GM03348 (cell line): ENCODE measurements at regions not wholly inside any gene's neighbourhood (a gene's known extent, or its start where the extent isn't known, plus 50 kb on each side); places are given as distances from the start of the nearest gene placed in this dataset.
"Not testable (repeated sequence)": the region's sequence is repeated elsewhere in the genome, so short reads cannot be mapped to it uniquely, and the experiment has no call there.

Source experiments
- DNase-seq: peaks from one replicate; pipeline ENCODE4 v3.0.0; 2012; ENCODE audit warnings: low spot score

DNA sequence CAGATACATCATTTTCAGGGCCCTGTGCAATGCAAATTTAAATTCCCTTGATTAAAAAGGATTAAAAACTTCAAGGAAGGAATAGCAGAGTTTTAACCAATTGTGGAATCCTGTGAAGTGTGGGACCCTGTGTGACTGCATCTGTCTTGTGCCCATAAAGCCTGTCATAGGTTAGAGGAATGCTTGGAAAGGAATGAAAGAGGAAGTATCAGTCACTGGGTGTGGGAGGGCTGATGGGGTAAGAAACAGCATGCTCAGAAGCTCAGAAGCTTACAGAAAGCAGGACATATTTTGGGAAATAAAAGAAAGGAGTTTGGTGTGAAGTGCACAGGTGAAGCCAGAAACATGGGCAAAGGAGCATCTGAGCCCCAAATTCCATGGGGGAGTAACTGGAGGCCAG is 150.8 kb upstream of the ETV3 start:
- no peak for DNase-seq

DNA sequence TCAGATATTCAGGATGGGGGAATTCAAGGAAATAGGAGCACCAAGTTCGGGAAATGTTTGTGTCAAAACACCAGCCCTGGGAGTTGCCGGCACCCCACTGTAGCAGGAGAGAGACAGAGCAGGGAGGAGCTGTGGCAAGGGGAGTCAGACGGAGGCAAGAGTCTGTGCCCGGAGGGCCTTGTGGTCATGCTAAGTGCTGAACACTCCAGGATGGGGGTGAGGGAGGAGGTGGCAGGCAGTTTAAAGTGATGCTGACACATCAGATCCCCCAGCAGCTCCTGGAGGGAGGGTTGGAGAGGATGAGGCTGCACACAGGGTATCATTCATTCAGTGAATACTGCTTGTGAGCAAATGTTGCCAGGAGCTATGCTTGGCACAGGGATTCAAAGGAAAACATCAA is 150.3 kb upstream of the ETV3 start:
- DNase-seq: no peak

- DNase-seq: no peak
These were observed 149.8 kb upstream of the ETV3 start for GRCh38 chr1:157288006-157288405.

DNA sequence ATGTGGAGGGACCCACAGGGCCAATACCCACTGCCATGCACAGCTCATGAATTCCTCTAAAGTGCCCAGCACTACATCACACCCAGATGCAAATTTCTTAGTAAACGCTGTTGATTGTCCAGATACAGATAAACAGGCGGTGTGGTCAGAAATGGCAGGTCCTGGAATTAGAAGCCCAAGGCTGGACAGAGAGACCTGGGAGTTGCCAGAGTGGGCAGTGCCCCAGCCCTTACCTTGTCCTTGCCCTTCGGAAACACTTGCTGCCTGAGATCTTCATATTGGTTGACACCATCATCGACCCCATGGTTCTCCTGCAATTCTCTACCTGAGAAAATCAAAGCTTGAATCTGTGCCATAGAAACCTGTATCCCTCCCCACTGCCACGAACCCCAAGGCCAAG is 149.3 kb upstream of the ETV3 start:
- DNase-seq: no peak

- DNase-seq: no peak
These were observed 148.6 kb upstream of the ETV3 start for GRCh38 chr1:157286646-157287420.

DNA sequence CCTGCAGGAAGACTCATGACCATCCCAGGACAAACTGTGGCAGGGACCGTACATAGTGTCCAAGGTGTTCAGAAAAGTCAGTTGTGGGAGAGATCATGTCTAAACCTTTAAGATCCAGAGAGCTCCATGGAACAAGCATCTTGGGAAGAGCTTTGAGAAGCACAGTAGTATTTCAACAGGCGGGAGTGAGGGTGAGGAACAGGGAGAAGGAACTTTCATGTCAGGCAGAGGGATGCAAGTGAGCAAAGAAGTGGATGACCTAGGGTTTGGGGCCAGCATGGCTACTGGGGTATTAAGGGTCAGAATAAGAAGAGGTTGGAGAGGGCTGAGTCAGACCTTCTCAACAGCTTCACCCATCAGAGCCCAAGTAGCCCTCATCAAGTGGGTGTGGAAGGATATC is 147.9 kb upstream of the ETV3 start:
- no peak for DNase-seq

- no peak for DNase-seq
These were observed 146.3 kb upstream of the ETV3 start for GRCh38 chr1:157284451-157284850.

GRCh38 chr1:157279802-157280140 is 141.6 kb upstream of the ETV3 start:
- no peak for DNase-seq

DNA sequence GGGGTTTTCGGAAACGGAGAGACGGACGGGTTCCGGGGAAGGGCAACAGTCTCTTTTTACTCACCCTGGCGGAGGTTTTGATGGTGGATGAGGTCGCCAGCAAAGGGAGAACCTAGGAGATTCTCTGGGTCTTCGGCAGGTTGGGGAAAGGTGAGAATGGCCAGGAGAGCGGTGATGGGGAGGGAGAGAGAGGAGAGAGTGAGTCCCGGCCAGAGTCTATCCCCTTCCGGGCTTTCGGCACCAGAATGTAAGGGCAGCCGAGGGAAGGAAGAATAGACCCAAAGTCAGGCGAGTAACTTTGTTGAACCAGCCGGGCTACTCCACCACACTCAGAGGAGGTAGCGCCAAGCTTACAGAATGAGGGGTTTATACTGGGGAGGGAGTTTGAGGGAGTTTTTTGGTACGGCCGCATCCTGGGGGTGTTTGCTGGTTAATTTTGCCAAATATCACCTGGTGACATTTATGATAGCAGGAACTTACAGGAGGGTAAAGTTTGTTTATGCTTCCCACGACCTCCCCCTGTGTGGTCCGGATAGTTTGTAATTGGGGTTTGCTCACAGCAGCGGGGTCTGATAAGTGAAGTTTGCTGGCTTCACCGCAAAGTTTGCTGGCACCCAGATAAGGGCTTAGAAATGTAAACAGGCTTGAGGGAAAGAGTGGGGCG is 141.1 kb upstream of the ETV3 start:
- no peak for DNase-seq

- DNase-seq: no peak
These were observed 140.4 kb upstream of the ETV3 start for GRCh38 chr1:157278383-157279137.

DNA sequence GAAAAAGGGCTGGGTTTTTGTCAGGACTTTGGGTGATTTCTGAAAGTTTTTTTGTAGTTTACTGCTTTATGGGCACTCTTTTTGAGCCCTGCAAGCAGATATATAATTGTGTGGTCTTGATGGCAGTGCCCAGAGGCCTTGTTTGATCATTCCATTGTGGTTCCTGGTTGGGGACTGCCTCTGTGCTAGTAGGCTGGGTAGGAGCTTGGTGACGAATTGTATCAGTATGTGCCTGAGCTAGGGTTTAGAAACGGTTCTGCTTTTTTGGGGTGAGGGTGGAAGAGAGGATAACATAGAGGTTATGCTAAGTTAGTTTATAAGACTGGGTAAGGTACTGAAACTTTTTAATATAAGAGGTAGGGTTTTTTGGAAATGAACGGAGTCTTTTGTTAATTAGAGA is 139.7 kb upstream of the ETV3 start:
- DNase-seq: no peak

DNA sequence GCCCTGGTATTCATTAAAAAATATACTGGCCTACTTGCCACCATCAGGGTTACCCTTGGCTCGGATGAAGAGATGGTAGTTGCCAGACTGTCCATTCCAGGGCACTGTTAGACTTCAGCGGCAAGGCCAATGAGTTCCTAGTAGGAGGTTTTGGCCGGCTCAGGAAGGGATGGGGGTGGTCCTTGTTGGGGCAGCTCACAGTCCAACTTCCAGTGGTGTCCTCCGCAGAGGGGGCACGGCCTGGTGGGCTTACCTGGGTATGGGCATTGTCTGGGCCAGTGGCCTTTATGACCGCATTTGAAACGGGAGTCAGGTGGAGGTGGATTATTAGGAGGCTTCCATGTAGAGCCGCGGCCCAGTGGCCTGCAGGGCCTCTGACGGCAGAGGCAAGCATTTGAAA is 139.1 kb upstream of the ETV3 start:
- no peak for DNase-seq

DNA sequence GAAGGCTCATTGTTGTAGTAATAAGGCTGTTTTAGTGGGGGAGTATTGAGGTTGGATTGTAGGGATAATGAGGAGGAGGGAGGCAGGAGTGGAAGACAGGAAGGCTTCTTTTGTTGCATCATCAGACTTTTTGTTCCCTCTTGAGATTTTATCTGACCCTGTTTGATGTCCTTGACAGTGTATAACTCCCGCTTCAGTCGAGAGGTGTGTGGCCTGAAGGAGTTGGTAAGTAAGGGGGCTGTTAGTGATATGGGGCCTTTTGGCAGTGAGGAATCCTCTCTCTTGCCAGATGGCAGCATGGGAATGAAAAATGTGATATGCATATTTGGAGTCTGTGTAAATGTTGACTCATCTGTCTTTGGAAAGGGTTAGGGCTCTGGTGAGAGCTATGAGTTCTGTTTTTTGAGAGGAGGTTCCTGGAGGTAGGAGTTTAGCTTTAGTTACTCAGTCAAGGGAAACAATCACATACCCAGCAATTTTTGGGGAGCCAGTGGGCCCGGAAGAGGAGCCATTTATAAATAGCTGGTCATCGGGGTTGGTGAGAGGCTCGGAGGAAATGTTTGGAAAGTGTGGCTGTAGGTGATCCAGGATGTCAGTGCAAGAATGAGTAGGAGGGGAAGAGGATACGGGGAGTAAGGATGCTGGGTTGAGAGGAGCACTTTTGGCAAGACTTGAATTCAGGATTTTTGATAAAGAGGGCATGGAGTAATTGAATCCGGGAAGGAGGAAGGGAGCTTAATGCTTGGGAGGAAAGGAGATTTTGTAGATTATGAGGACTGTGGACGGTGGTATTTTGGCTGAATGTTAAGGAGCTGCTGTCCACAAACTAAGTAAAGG is 136.7 kb upstream of the ETV3 start:
- peak; percentile 21 for DNase-seq

DNA sequence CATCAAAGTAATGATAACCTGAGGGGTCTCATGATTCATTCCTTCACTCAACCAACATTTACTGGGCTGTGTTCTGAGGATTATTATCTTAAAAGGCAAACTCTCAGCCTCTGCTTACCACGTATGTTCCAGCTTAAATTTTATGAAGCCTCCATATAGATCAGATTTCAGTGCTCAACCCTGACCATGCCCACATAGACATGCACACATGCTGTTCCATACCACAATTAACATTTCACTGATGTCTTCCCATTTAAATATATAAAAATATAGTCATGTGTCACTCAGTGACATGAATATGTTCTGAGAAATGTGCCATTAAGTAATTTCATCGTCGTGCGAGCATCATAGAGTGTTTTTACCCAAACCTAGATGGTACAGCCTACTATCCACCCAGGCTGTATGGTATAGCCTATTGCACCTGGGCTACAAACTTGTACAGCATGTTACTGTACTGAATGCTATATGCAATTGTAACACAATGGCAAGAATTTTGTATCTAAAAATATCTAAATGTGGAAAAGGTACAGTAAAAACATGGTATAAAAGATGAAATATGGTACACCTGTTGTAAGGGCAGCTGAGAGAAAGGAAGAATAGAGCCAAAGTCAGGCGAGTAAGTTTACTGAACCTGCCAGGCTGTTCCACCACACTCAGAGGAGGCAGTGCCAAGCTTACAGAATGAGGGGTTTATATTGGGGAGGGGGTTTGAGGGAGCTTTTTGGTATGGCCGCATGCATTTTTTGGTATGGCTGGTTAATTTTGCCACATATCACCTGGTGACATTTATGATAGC is 134.7 kb upstream of the ETV3 start:
- DNase-seq: no peak

DNA sequence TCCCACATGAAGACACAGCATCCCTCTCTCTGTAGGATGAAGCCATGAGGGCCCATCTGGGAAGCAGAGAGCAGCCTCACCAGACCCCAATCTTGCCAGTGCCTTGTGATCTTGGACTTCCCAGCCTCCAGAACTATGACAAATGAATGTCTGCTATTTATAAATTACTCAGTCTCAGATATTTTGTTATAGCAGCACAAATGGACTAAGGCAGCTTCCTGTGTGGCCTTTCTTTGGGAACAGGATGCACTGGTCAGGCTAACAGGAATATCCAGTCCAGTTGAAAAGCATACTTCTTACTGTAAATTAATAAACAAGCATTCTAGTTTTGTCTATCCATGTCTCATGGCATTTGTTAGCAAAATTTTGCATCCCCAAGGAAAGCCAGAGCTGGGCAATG is 134.1 kb upstream of the ETV3 start:
- no peak for DNase-seq

DNA sequence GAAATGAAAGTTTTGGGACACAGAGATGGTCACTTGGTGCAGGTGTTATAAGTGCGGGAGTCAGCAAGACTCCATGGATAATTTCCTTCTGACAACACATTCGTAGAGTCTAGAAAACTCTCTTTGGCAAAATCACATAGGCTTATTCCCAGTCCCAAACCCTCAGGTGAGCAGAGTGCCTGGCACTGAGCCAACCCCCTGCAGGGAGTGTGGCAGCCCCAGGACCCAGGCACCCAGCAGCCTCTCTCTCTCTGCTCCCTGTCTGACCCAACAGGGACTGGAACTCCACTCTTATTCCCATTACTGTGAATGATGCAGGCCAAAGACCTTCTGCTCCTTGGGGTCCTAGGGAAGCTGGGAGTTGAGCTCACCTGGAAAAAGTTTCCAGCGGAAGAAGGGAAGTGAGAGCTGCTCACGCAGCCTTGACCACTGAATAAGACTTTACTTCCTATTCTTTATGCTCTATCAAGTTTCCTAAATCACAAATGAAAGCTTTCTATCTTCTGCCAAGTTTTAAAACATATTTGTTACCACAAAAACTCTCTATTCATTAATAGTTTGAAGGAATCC is 132.6 kb upstream of the ETV3 start:
- no peak for DNase-seq

DNA sequence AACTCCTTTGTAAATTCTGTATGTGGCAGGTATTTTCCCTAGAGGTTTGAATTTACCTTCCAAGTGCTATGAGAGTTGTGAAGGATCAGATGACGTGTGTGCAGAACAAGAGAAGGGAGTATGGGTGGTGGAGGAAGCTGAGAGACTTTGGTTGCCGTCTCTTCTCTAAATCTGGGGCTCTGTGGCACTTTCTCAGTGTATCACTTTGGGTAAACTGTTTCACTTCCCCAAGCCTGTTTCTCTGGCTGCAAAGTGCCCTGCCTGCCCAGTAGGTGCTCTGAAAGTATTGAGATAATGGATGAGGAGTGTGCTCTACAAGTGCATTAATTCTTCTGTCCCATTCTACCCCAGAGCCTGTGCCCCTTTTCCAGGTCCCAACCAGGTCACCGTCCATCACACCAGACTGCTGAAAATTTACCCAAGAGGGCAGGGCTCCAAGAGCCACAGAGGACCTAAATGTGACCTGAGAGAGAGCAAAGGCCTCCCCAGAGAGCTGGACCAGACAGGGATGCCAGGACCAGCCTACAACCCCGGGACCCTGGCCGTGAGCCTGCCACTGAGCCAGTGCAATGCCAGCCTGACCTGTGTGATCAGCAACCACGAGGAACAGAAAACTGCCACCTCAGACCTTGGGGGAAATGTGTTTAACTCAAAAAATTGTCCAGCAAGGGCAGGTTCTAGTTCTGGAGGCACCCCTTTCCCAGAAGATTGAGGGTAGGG is 131.6 kb upstream of the ETV3 start:
- no peak for DNase-seq

- DNase-seq: no peak
These were observed 124.7 kb upstream of the ETV3 start for GRCh38 chr1:157262891-157263290.

DNA sequence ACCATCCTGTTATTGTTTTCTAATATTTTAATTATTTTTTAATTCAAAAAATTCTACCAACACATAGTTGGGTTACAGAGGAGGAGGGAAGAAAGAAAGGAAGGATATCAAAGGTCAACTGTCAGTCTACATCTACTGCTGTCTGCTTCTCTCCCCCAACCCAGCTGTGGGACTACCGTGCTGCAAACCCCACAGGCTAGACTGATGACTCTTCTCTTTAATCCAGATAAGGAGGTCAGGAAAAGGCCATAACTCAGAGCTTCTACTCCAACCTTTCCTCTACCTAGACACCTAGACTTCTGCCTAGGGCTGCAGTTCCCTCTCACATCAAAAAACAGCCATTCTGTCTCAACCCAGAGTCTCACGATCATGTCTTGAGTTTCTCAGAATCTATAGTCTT is 124.2 kb upstream of the ETV3 start:
- no peak for DNase-seq

GRCh38 chr1:157255891-157256290 is 117.7 kb upstream of the ETV3 start:
- DNase-seq: not testable (repeated sequence)

DNA sequence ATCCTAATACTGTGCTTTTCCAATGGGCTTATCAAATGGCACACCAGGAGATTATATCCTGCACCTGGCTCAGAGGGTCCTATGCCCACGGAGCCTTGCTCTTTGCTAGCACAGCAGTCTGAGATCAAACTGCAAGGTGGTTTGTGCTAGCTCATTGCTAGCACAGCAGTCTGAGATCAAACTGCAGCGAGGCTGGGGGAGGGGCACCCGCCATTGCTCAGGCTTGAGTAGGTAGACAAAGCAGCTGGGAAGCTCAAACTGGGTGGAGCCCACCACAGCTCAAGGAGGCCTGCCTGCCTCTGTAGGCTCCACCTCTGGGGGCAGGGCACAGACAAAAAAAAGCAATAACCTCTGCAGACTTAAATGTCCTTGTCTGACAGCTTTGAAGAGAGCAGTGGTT is 116.0 kb upstream of the ETV3 start:
- DNase-seq: not testable (repeated sequence)
